ENCODE measurements at regions not wholly inside any gene's neighbourhood (a gene's known extent, or its start where the extent isn't known, plus 50 kb on each side); places are given as distances from the start of the nearest gene placed in this dataset.
A peak's percentile ranks its signal among the peaks of the same experiment; 100 is the strongest.

DNA sequence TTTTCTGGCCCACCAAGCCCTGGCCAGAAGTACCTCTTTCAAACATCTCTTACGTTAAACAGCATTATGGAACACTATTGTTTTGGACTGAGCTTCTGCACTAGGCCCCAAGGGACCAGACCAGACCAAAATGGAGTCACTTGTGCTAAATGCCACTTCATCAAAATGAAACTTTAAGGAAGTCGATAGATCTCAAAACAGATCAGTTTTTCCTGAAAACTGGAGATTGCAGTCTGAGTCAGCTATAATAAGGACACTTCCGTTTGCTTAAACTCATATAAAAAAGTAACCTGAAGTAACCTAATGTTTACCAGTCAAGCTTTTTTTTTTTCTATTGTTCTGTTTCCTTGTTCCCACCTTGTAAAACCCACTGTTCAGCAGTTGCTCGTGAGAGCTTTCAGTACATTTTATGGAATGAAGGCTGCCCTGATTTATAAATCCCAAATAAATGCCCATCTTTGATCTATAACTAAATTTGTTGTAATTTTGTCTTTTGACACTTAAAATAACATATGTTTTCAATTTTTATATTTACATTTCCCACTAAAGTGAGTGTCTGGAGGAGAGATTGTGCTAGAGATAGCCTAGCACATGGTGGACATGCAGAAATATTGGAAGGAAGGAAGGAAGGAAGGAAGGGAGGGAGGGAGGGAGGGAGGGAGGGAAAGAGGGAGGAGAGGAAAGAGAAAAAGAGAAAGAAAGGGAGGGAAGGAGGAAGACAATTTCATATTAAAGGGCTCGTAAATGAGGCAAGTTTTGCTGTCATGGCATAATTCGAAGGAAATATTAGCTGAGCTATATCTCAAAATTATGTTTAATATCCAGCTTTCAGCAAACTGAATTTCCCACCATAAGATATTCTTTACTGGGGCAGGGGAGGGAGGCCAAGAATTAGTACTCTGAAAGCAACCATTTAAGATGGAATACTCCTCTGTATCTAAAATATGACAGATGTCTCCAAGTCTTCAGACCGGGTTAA lies 77.0 kb upstream of the CXADR start:
- H3K4me3 Mint-ChIP-seq = no peak overlapping the region
- no peaks in the 10 kb centered on the region for H3K27me3 Mint-ChIP-seq
- TF ChIP-seq, protein P1, sequence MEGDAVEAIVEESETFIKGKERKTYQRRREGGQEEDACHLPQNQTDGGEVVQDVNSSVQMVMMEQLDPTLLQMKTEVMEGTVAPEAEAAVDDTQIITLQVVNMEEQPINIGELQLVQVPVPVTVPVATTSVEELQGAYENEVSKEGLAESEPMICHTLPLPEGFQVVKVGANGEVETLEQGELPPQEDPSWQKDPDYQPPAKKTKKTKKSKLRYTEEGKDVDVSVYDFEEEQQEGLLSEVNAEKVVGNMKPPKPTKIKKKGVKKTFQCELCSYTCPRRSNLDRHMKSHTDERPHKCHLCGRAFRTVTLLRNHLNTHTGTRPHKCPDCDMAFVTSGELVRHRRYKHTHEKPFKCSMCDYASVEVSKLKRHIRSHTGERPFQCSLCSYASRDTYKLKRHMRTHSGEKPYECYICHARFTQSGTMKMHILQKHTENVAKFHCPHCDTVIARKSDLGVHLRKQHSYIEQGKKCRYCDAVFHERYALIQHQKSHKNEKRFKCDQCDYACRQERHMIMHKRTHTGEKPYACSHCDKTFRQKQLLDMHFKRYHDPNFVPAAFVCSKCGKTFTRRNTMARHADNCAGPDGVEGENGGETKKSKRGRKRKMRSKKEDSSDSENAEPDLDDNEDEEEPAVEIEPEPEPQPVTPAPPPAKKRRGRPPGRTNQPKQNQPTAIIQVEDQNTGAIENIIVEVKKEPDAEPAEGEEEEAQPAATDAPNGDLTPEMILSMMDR (conservative IDR thresholded peaks at IDR 0.05) = no peak
- peaks cover 46% of the 10 kb centered on the region for H3K4me1 Mint-ChIP-seq (ENCODE audit: unreplicated experiment)
- no peak for DNase-seq (ENCODE audit: extremely low spot score, unreplicated experiment)
- H3K36me3 Mint-ChIP-seq = no peaks in the 10 kb centered on the region
- no peaks in the 10 kb centered on the region for H3K9me3 Mint-ChIP-seq
- H3K27ac Mint-ChIP-seq = peak overlapping the region; percentile 45

GRCh38 chr21:17436626-17437111 lies 76.2 kb upstream of the CXADR start:
- no peak for DNase-seq (ENCODE audit: extremely low spot score, unreplicated experiment)
- Mint-ChIP-seq H3K4me1 (ENCODE audit: unreplicated experiment) (peaks cover 54% of the 10 kb centered on the region), H3K36me3 (no peaks in the 10 kb centered on the region)

GRCh38 chr21:17438635-17439034 lies 74.2 kb upstream of the CXADR start:
- no peaks in the 10 kb centered on the region for H3K9me3 Mint-ChIP-seq
- H3K36me3 Mint-ChIP-seq = no peaks in the 10 kb centered on the region
- no peak for DNase-seq (ENCODE audit: extremely low spot score, unreplicated experiment)
- peaks cover 69% of the 10 kb centered on the region for H3K4me1 Mint-ChIP-seq (ENCODE audit: unreplicated experiment)
- no peaks in the 10 kb centered on the region for H3K27me3 Mint-ChIP-seq
- peak overlapping the region; percentile 43 for H3K27ac Mint-ChIP-seq
- TF ChIP-seq, protein P1 (conservative IDR thresholded peaks at IDR 0.05) = no peak
- peak overlapping the region; percentile 23 for H3K4me3 Mint-ChIP-seq

More at GRCh38 chr21:17436626-17437111, 76.2 kb upstream of the CXADR start:
- Mint-ChIP-seq H3K27me3 (no peaks in the 10 kb centered on the region), H3K27ac (peak overlapping the region; percentile 45), H3K9me3 (no peaks in the 10 kb centered on the region), H3K4me3 (peak overlapping the region; percentile 31)
- TF ChIP-seq, protein P1 (conservative IDR thresholded peaks at IDR 0.05) = no peak

GRCh38 chr21:17440969-17441368 lies 71.9 kb upstream of the CXADR start:
- H3K4me1 Mint-ChIP-seq (ENCODE audit: unreplicated experiment) = peaks cover 60% of the 10 kb centered on the region
- H3K4me3 Mint-ChIP-seq = peak overlapping the region; percentile 48
- peak overlapping the region; percentile 54 for H3K27ac Mint-ChIP-seq
- H3K9me3 Mint-ChIP-seq = no peaks in the 10 kb centered on the region
- no peak for DNase-seq (ENCODE audit: extremely low spot score, unreplicated experiment)
- no peaks in the 10 kb centered on the region for H3K27me3 Mint-ChIP-seq
- TF ChIP-seq, protein P1 (conservative IDR thresholded peaks at IDR 0.05) = no peak
- H3K36me3 Mint-ChIP-seq = no peaks in the 10 kb centered on the region

- peak overlapping the region; percentile 48 for H3K4me3 Mint-ChIP-seq
- no peaks in the 10 kb centered on the region for H3K36me3 Mint-ChIP-seq
- no peak for DNase-seq (ENCODE audit: extremely low spot score, unreplicated experiment)
- peaks cover 56% of the 10 kb centered on the region for H3K4me1 Mint-ChIP-seq (ENCODE audit: unreplicated experiment)
- peak overlapping the region; percentile 54 for H3K27ac Mint-ChIP-seq
- H3K27me3 Mint-ChIP-seq = no peaks in the 10 kb centered on the region
- H3K9me3 Mint-ChIP-seq = no peaks in the 10 kb centered on the region
- TF ChIP-seq, protein P1 (conservative IDR thresholded peaks at IDR 0.05) = no peak
Measured at GRCh38 chr21:17441370-17441769, 71.5 kb upstream of the CXADR start.

Data from type B pancreatic cell (in vitro differentiated cells).